Thyroid gland (tissue), 4 donors: ENCODE measurements at regions not wholly inside any gene's neighbourhood (a gene's known extent, or its start where the extent isn't known, plus 50 kb on each side); places are given as distances from the start of the nearest gene placed in this dataset.

Source experiments
- CTCF ChIP-seq, 6 experiments: fragments of 200-600 bp in 3 of 6; fragments of 450-650 bp in 3 of 6; sonication (generic) in 3 of 6; IDR thresholded peaks; one replicate each; pipeline ENCODE4 v1.5.1; 2016 to 2019; ENCODE audit warnings: antibody characterized with exemption in 6 of 6, mild to moderate bottlenecking in 2 of 6, inconsistent platforms in 1 of 6, moderate library complexity in 1 of 6
- POLR2A ChIP-seq, 2 donors: fragments of 450-650 bp; IDR thresholded peaks; one replicate each; pipeline ENCODE4 v1.6.1; 2017; ENCODE audit warnings: antibody characterized with exemption in 2 of 2, mild to moderate bottlenecking in 2 of 2, moderate library complexity in 1 of 2

- TF ChIP-seq CTCF (IDR thresholded peaks at IDR 0.05) (no peak), POLR2A (IDR thresholded peaks at IDR 0.05) (no peak)
Measured at GRCh38 chr1:54483875-54484437, 64.1 kb upstream of the ACOT11 start.
